Amniotic stem cell (primary cell): ENCODE measurements at regions not wholly inside any gene's neighbourhood (a gene's known extent, or its start where the extent isn't known, plus 50 kb on each side); places are given as distances from the start of the nearest gene placed in this dataset.
"Not testable (repeated sequence)": the region's sequence is repeated elsewhere in the genome, so short reads cannot be mapped to it uniquely, and the experiment has no call there.

ENCODE experiments used
- DNase-seq: peaks from one replicate; lab custom pipeline; 2025; lab: John Stamatoyannopoulos, UW

- DNase-seq: not testable (repeated sequence)
Observed at GRCh38 chr12:14032191-14032590, 50.8 kb upstream of the GRIN2B start.

GRCh38 chr12:14043776-14044175 is 62.4 kb upstream of the GRIN2B start:
- no peak for DNase-seq

- DNase-seq: no peak
Observed at GRCh38 chr12:14048941-14049545, 67.6 kb upstream of the GRIN2B start.

- DNase-seq: no peak
Observed at GRCh38 chr12:14057895-14058294, 76.5 kb upstream of the GRIN2B start.

- no peak for DNase-seq
Observed at GRCh38 chr12:14058717-14059116, 77.3 kb upstream of the GRIN2B start.

GRCh38 chr12:14059548-14059947 is 78.1 kb upstream of the GRIN2B start:
- no peak for DNase-seq

GRCh38 chr12:14065616-14066015 is 84.2 kb upstream of the GRIN2B start:
- no peak for DNase-seq

GRCh38 chr12:14066021-14066420 is 84.6 kb upstream of the GRIN2B start:
- no peak for DNase-seq

- no peak for DNase-seq
Observed at GRCh38 chr12:14068961-14069360, 87.6 kb upstream of the GRIN2B start.

GRCh38 chr12:14071833-14072232 is 90.4 kb upstream of the GRIN2B start:
- DNase-seq: no peak

- DNase-seq: no peak
Observed at GRCh38 chr12:14072987-14073386, 91.6 kb upstream of the GRIN2B start.

- DNase-seq: no peak
Observed at GRCh38 chr12:14075797-14076393, 94.5 kb upstream of the GRIN2B start.

GRCh38 chr12:14076538-14076937 is 95.1 kb upstream of the GRIN2B start:
- no peak for DNase-seq

- DNase-seq: no peak
Observed at GRCh38 chr12:14086838-14087237, 105.4 kb upstream of the GRIN2B start.

GRCh38 chr12:14099994-14100393 is 118.6 kb upstream of the GRIN2B start:
- DNase-seq: no peak

GRCh38 chr12:14101556-14101955 is 120.2 kb upstream of the GRIN2B start:
- not testable (repeated sequence) for DNase-seq

GRCh38 chr12:14111230-14111865 is 129.9 kb upstream of the GRIN2B start:
- DNase-seq: no peak

- DNase-seq: no peak
Observed at GRCh38 chr12:14113031-14113430, 131.6 kb upstream of the GRIN2B start.

- DNase-seq: no peak
Observed at GRCh38 chr12:14126692-14127091, 145.3 kb upstream of the GRIN2B start.

- no peak for DNase-seq
Observed at GRCh38 chr12:14129611-14130195, 148.3 kb upstream of the GRIN2B start.

- no peak for DNase-seq
Observed at GRCh38 chr12:14135996-14136395, 154.6 kb upstream of the GRIN2B start.

- DNase-seq: no peak
Observed at GRCh38 chr12:14138495-14138894, 157.1 kb upstream of the GRIN2B start.
